ACC112 (cell line): ENCODE measurements at regions not wholly inside any gene's neighbourhood (a gene's known extent, or its start where the extent isn't known, plus 50 kb on each side); places are given as distances from the start of the nearest gene placed in this dataset.
"Not testable (repeated sequence)": the region's sequence is repeated elsewhere in the genome, so short reads cannot be mapped to it uniquely, and the experiment has no call there.

Experiments used
- H2AFZ ChIP-seq: fragments of 200-600 bp; sonication (generic); one replicate; pipeline ENCODE4 v1.6.0; 2017; ENCODE audit warnings: antibody characterized with exemption, low read length; ENCODE audit not compliant: unreplicated experiment
- H3K27ac ChIP-seq: fragments of 200-600 bp; sonication (generic); 2 replicates; pipeline ENCODE4 v1.5.1; 2014; ENCODE audit warnings: low read depth, mild to moderate bottlenecking, antibody characterized with exemption, low read length, moderate library complexity
- H3K27me3 ChIP-seq: fragments of 200-600 bp; sonication (generic); 2 replicates; pipeline ENCODE4 v1.6.1; 2014; ENCODE audit warnings: mild to moderate bottlenecking, antibody characterized with exemption, low read length, moderate library complexity, mixed read lengths; ENCODE audit not compliant: insufficient read depth
- H3K36me3 ChIP-seq: fragments of 200-600 bp; sonication (generic); 2 replicates; pipeline ENCODE4 v1.6.1; 2016; ENCODE audit warnings: mild to moderate bottlenecking, antibody characterized with exemption, low read length, moderate library complexity, mixed read lengths; ENCODE audit not compliant: insufficient read depth
- H3K4me1 ChIP-seq: fragments of 200-600 bp; sonication (generic); one replicate; pipeline ENCODE4 v1.6.1; 2016; ENCODE audit warnings: low read length, mixed read lengths; ENCODE audit not compliant: insufficient read depth, unreplicated experiment, control insufficient read depth
- H3K4me3 ChIP-seq: fragments of 200-600 bp; sonication (generic); 2 replicates; pipeline ENCODE4 v1.5.1; 2014; ENCODE audit warnings: mild to moderate bottlenecking, low read depth, low read length
- H3K79me2 ChIP-seq: fragments of 200-600 bp; sonication (generic); one replicate; pipeline ENCODE4 v1.6.0; 2016; ENCODE audit warnings: low read length; ENCODE audit not compliant: control insufficient read depth, unreplicated experiment, insufficient read depth

DNA sequence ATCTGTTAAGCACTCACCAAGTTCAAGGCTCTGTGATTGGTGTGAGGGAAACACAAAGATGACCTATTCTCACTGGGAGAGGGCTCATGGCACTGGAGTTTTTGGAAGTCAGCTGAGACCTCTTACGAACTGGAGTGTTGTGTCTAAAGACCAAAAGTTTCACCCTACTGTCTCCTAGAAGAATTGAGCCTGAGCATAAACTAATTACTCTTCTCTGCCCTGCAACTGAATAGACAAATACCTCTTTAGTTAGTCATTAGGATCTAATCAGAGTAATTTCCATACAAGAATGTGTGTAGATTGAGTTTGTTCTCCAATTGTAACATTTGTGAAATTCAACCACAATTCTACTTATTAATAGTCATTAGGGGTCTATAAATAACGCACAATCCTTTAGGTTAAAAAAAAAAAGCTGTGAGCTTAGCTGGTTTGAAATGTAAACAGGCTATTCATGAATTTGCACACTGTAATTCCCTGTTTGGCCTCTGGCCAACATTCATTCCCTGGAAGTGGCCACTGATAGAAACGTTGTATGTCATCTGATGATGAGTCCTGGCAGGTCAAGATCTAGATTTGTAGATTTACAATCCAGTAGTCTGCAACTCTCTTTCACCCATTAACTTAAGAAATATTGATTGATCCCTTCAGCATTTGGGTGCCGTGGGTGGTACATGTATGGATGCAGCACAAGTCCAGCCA lies 76.8 kb upstream of the SOX14 start:
- Histone ChIP-seq H3K36me3 (no peaks in the 10 kb centered on the region), H3K4me1 (no peaks in the 10 kb centered on the region), H3K79me2 (no peaks in the 10 kb centered on the region), H3K27me3 (no peaks in the 10 kb centered on the region), H2AFZ (no peak overlapping the region), H3K27ac (no peak overlapping the region), H3K4me3 (no peak overlapping the region)

DNA sequence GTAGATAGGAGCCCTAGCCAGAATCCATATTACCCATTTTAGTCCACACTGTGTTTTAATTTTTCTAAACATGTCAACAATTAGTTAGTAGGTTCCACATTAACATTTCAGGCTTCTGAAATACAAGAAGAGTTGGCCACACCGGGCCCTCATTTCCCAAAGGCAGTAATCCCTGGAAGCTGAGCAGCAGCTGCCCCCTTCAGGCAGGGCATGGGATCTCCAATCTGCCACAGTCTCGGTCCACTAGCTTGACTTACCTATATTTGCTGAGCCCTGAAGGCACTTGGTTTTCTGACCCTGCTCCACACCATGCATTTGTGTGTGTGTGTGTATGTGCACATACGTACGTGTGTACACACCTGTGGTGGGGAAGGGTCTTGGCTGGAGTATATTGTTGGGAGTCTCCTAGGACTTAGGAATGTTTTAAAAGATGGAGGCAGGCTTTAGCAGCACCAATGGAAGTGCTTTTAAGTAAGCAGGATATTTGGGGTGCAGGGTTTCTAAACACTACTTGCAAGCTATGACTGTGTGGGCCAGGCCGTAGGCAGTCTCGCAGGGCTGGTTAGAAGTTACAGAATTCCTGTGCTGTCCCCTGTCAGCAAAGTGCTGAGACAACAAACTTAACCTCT lies 71.2 kb upstream of the SOX14 start:
- Histone ChIP-seq H3K27me3 (no peaks in the 10 kb centered on the region), H3K27ac (no peak overlapping the region), H3K36me3 (no peaks in the 10 kb centered on the region), H3K79me2 (no peaks in the 10 kb centered on the region), H2AFZ (no peak overlapping the region), H3K4me1 (no peaks in the 10 kb centered on the region), H3K4me3 (no peak overlapping the region)

DNA sequence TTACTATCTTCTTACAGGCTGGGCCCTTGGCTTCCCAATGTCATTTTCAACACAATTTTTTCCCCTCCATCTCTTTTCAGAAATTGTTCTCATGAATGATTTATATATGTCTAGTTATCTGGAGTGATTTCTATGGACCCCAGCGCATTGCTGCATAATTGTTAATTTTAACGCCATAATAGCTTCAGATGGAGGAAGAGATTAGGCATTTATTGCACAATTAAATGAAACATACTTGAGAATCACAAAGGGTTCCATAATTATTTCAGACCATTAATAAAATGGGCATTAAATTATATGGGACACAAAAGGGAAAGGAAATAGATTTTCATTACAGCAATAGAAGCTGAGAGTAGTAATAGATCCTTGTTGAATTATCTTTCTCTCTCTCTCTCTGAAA lies 70.3 kb upstream of the SOX14 start:
- Histone ChIP-seq H3K4me3 (no peak overlapping the region), H3K79me2 (no peaks in the 10 kb centered on the region), H3K27ac (no peak overlapping the region), H3K27me3 (no peaks in the 10 kb centered on the region), H3K4me1 (no peaks in the 10 kb centered on the region), H2AFZ (no peak overlapping the region), H3K36me3 (no peaks in the 10 kb centered on the region)

DNA sequence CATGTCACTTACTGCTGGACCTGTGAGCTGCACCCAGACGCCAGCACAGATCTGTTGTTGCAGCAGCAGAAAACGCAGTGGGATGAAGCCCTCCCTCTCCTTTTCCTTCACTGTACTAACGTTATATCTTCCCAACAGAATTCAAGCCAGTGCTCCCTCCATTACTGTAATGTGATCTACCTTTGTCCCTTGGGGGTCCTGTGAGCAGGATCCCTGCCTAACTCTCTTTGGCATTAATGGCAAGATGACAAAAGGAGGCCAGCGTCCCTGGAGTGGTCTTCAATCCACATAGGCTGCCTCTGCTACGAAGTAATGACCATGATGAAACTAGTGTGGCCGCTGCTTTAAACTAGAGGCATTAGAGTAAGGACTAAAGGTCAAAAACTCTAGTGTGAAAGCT lies 69.3 kb upstream of the SOX14 start:
- no peaks in the 10 kb centered on the region for H3K79me2 ChIP-seq
- H2AFZ ChIP-seq: no peak overlapping the region
- H3K36me3 ChIP-seq: no peaks in the 10 kb centered on the region
- H3K4me1 ChIP-seq: no peaks in the 10 kb centered on the region
- H3K4me3 ChIP-seq: no peak overlapping the region
- no peak overlapping the region for H3K27ac ChIP-seq
- no peaks in the 10 kb centered on the region for H3K27me3 ChIP-seq

DNA sequence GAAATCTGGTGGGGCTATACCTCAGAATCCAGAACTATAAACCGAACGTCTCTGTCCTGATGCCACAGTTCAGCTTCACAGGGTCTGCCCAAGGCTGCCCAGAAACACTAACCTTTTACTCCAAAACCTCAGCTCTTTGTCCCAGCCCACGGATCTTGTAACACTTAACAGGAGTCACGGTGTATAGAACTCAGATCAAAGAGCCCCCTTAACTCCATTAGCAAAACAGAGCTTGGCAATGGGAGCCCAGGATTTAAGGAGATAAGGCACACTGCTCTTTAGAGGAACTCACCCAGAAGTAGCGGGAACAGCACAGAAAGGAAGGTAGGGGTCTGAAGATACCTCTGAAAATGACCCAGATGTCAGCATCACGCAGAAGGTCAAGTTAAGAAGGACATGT lies 68.8 kb upstream of the SOX14 start:
- Histone ChIP-seq H3K4me3 (no peak overlapping the region), H3K36me3 (no peaks in the 10 kb centered on the region), H2AFZ (no peak overlapping the region), H3K27ac (no peak overlapping the region), H3K27me3 (no peaks in the 10 kb centered on the region), H3K4me1 (no peaks in the 10 kb centered on the region), H3K79me2 (no peaks in the 10 kb centered on the region)

DNA sequence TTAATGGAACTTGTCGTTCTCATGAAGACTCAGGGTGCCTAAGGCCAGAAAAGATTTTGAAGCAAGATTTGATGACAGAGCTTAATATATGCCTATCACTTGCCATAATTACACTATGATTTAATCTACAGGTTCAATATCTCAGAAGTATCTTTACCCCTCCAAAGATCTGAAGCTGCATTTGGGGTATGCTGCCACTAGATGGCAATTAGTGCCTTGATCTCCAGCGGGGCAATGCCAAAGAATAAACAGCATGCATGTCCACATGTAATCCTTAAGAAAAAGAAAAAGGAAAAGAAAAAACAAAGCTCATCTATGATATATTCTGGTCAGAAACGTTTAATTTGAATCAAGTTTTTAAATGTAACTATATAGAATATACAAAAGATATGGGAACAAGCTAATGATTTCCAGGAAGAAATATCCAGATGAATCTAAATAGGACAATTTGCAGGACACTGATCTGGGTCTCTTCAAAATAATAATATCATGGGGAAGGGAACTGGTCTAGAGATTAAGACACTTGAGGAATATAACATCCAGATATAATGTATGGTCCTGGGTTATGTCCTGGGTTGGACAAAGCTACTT lies 55.0 kb upstream of the SOX14 start:
- Histone ChIP-seq H3K36me3 (no peaks in the 10 kb centered on the region), H3K79me2 (no peaks in the 10 kb centered on the region), H3K4me3 (no peak overlapping the region), H3K27ac (no peak overlapping the region), H3K27me3 (no peaks in the 10 kb centered on the region), H3K4me1 (no peaks in the 10 kb centered on the region), H2AFZ (no peak overlapping the region)

DNA sequence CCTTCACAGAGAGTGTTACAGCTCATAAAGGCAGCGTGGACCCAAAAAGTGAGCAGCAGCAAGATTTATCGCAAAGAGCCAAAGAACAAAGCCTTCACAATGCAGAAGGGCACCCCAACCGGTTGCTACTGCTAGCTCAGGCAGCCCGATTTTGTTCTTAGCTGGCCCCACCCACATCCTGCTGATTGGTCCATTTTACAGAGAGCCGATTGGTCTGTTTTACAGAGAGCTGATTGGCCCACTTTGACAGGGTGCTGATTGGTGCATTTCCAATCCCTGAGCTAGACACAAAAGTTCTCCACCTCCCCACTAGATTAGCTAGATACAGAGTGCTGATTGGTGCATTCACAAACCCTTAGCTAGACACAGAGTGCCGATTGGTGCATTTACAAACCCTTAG lies 50.1 kb upstream of the SOX14 start:
- H3K27ac ChIP-seq, H2AFZ ChIP-seq, H3K79me2 ChIP-seq, H3K36me3 ChIP-seq, H3K4me1 ChIP-seq, H3K27me3 ChIP-seq, H3K4me3 ChIP-seq: not testable (repeated sequence)
